ENCODE measurements at regions not wholly inside any gene's neighbourhood (a gene's known extent, or its start where the extent isn't known, plus 50 kb on each side); places are given as distances from the start of the nearest gene placed in this dataset.

GRCh38 chr3:144351773-144352365 lies 380.2 kb downstream of the DIPK2A start:
- TF ChIP-seq, protein P1, sequence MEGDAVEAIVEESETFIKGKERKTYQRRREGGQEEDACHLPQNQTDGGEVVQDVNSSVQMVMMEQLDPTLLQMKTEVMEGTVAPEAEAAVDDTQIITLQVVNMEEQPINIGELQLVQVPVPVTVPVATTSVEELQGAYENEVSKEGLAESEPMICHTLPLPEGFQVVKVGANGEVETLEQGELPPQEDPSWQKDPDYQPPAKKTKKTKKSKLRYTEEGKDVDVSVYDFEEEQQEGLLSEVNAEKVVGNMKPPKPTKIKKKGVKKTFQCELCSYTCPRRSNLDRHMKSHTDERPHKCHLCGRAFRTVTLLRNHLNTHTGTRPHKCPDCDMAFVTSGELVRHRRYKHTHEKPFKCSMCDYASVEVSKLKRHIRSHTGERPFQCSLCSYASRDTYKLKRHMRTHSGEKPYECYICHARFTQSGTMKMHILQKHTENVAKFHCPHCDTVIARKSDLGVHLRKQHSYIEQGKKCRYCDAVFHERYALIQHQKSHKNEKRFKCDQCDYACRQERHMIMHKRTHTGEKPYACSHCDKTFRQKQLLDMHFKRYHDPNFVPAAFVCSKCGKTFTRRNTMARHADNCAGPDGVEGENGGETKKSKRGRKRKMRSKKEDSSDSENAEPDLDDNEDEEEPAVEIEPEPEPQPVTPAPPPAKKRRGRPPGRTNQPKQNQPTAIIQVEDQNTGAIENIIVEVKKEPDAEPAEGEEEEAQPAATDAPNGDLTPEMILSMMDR (IDR thresholded peaks at IDR 0.05): no peak
- TF ChIP-seq POLR2AphosphoS5 (IDR thresholded peaks at IDR 0.05): no peak
- no peak for TF ChIP-seq POLR2A (IDR thresholded peaks at IDR 0.05)
- no peak for TF ChIP-seq EP300 (IDR thresholded peaks at IDR 0.05)

Measured in sigmoid colon (tissue), 4 donors.